SK-N-SH (cell line): ENCODE measurements at regions not wholly inside any gene's neighbourhood (a gene's known extent, or its start where the extent isn't known, plus 50 kb on each side); places are given as distances from the start of the nearest gene placed in this dataset.

ENCODE experiments used
- MXI1 ChIP-seq: IDR thresholded peaks from 2 replicates; pipeline ENCODE4 v1.6.1; 2012; ENCODE audit warnings: mild to moderate bottlenecking, low read depth, low read length, improper control_type of control experiment
- NRF1 ChIP-seq: IDR thresholded peaks from 2 replicates; pipeline ENCODE4 v1.6.1; 2012; ENCODE audit warnings: low read depth, mild to moderate bottlenecking, low read length
- POLR2AphosphoS5 ChIP-seq: IDR thresholded peaks from 2 replicates; pipeline ENCODE4 v1.6.1; 2012; ENCODE audit warnings: low read depth, low read length
- RAD21 ChIP-seq: IDR thresholded peaks from 2 replicates; pipeline ENCODE4 v1.6.1; 2012; ENCODE audit warnings: mild to moderate bottlenecking, low read length
- RCOR1 ChIP-seq: fragments of 150-350 bp; IDR thresholded peaks from 2 replicates; pipeline ENCODE4 v1.6.1; 2017; ENCODE audit warnings: antibody characterized with exemption, low read length
- TEAD4 ChIP-seq: IDR thresholded peaks from 2 replicates; pipeline ENCODE4 v1.4.0; 2012; ENCODE audit warnings: mild to moderate bottlenecking, borderline replicate concordance; ENCODE audit not compliant: insufficient read depth
- TF ChIP-seq, protein P1 (sequence below): fragments of 200-600 bp; sonication (generic); IDR thresholded peaks from 2 replicates; pipeline ENCODE4 v1.6.1; 2017; ENCODE audit warnings: antibody characterized with exemption, mild to moderate bottlenecking, moderate library complexity

DNA sequence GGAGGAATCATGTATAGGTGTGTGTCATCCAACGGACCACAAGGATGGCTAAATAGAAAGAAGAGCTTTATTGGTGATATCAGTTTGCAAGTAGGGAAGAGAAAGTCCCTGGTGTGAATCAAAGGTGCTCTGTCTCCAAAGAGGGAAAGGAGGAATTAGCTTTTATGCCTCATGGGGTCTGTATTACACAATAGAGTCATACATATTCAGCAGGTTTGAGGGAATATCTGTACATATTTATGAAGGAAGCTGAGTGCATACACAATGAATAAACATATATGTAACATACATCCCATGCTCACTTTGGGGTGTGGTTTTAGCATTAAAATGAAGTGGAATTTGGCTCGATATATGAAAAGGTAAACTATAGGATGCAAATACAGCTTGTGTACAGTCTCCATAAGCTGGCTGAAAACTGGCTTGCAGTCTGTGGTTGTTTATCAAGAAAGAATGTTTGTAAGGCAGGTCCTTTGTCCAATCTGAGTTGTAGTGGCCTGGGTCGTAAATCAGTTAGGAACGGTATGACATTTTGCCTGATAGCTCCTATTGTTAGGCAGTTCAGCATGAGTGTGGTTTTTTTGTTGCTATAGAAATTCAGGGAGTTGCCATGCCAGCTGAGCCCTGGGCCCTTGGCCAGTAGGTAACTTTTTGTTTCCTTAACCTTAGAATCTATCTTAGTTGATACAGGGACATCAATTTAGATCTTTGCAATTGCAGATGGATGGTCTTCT lies 198.0 kb upstream of the ZP4 start:
- TF ChIP-seq, protein P1, sequence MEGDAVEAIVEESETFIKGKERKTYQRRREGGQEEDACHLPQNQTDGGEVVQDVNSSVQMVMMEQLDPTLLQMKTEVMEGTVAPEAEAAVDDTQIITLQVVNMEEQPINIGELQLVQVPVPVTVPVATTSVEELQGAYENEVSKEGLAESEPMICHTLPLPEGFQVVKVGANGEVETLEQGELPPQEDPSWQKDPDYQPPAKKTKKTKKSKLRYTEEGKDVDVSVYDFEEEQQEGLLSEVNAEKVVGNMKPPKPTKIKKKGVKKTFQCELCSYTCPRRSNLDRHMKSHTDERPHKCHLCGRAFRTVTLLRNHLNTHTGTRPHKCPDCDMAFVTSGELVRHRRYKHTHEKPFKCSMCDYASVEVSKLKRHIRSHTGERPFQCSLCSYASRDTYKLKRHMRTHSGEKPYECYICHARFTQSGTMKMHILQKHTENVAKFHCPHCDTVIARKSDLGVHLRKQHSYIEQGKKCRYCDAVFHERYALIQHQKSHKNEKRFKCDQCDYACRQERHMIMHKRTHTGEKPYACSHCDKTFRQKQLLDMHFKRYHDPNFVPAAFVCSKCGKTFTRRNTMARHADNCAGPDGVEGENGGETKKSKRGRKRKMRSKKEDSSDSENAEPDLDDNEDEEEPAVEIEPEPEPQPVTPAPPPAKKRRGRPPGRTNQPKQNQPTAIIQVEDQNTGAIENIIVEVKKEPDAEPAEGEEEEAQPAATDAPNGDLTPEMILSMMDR, result no peak
- TF ChIP-seq RCOR1 (no peak), TEAD4 (no peak), RAD21 (no peak), POLR2AphosphoS5 (no peak), NRF1 (no peak), MXI1 (no peak)
